ENCODE measurements at regions not wholly inside any gene's neighbourhood (a gene's known extent, or its start where the extent isn't known, plus 50 kb on each side); places are given as distances from the start of the nearest gene placed in this dataset.

- Histone ChIP-seq H3K36me3 (no peaks in the 10 kb centered on the region), H3K4me2 (no peak overlapping the region), H3K4me3 (no peak overlapping the region), H3K9me3 (no peaks in the 10 kb centered on the region), H3K9ac (no peak overlapping the region), H3K27ac (no peak overlapping the region), H3K4me1 (no peaks in the 10 kb centered on the region), H3K27me3 (no peaks in the 10 kb centered on the region), H4K20me1 (no peaks in the 10 kb centered on the region)
- TF ChIP-seq Cebpa-rat (IDR thresholded peaks at IDR 0.05): no peak
These were observed 1196.8 kb upstream of the PHF14 start for GRCh38 chr7:9776900-9777299.

GRCh38 chr7:9778367-9778766, 1195.3 kb upstream of the PHF14 start:
- H3K27me3 ChIP-seq: no peaks in the 10 kb centered on the region
- H3K4me3 ChIP-seq: no peak overlapping the region
- H3K4me2 ChIP-seq: no peak overlapping the region
- no peaks in the 10 kb centered on the region for H3K4me1 ChIP-seq
- no peak for TF ChIP-seq Cebpa-rat (IDR thresholded peaks at IDR 0.05)
- no peaks in the 10 kb centered on the region for H3K9me3 ChIP-seq
- H3K9ac ChIP-seq: no peak overlapping the region
- H3K36me3 ChIP-seq: no peaks in the 10 kb centered on the region
- no peaks in the 10 kb centered on the region for H4K20me1 ChIP-seq
- no peak overlapping the region for H3K27ac ChIP-seq

GRCh38 chr7:9781710-9782109, 1192.0 kb upstream of the PHF14 start:
- no peak overlapping the region for H3K4me3 ChIP-seq
- no peaks in the 10 kb centered on the region for H4K20me1 ChIP-seq
- H3K9me3 ChIP-seq: no peaks in the 10 kb centered on the region
- H3K27me3 ChIP-seq: no peaks in the 10 kb centered on the region
- no peak overlapping the region for H3K4me2 ChIP-seq
- no peak overlapping the region for H3K9ac ChIP-seq
- H3K4me1 ChIP-seq: no peaks in the 10 kb centered on the region
- TF ChIP-seq Cebpa-rat (IDR thresholded peaks at IDR 0.05): no peak
- H3K36me3 ChIP-seq: no peaks in the 10 kb centered on the region
- no peak overlapping the region for H3K27ac ChIP-seq

- no peak overlapping the region for H3K27ac ChIP-seq
- no peak for TF ChIP-seq Cebpa-rat (IDR thresholded peaks at IDR 0.05)
- H4K20me1 ChIP-seq: no peaks in the 10 kb centered on the region
- no peaks in the 10 kb centered on the region for H3K4me1 ChIP-seq
- H3K9me3 ChIP-seq: no peaks in the 10 kb centered on the region
- H3K4me2 ChIP-seq: no peak overlapping the region
- no peak overlapping the region for H3K4me3 ChIP-seq
- no peak overlapping the region for H3K9ac ChIP-seq
- H3K27me3 ChIP-seq: no peaks in the 10 kb centered on the region
- H3K36me3 ChIP-seq: no peaks in the 10 kb centered on the region
These were observed 1191.4 kb upstream of the PHF14 start for GRCh38 chr7:9782275-9782674.

GRCh38 chr7:9785211-9785610, 1188.5 kb upstream of the PHF14 start:
- H3K27me3 ChIP-seq: no peaks in the 10 kb centered on the region
- no peak overlapping the region for H3K9ac ChIP-seq
- H3K4me1 ChIP-seq: no peaks in the 10 kb centered on the region
- H3K36me3 ChIP-seq: no peaks in the 10 kb centered on the region
- H3K4me2 ChIP-seq: no peak overlapping the region
- no peak overlapping the region for H3K27ac ChIP-seq
- no peak overlapping the region for H3K4me3 ChIP-seq
- H4K20me1 ChIP-seq: no peaks in the 10 kb centered on the region
- TF ChIP-seq Cebpa-rat (IDR thresholded peaks at IDR 0.05): no peak
- H3K9me3 ChIP-seq: no peaks in the 10 kb centered on the region

- Histone ChIP-seq H3K4me1 (no peaks in the 10 kb centered on the region), H4K20me1 (no peaks in the 10 kb centered on the region), H3K4me3 (no peak overlapping the region), H3K27me3 (no peaks in the 10 kb centered on the region), H3K9ac (no peak overlapping the region), H3K4me2 (no peak overlapping the region), H3K36me3 (no peaks in the 10 kb centered on the region), H3K27ac (no peak overlapping the region), H3K9me3 (no peaks in the 10 kb centered on the region)
- no peak for TF ChIP-seq Cebpa-rat (IDR thresholded peaks at IDR 0.05)
These were observed 1177.4 kb upstream of the PHF14 start for GRCh38 chr7:9796241-9796640.

- Histone ChIP-seq H3K4me2 (no peak overlapping the region), H4K20me1 (no peaks in the 10 kb centered on the region), H3K27me3 (no peaks in the 10 kb centered on the region), H3K9me3 (no peaks in the 10 kb centered on the region), H3K4me1 (no peaks in the 10 kb centered on the region), H3K9ac (no peak overlapping the region), H3K36me3 (no peaks in the 10 kb centered on the region), H3K4me3 (no peak overlapping the region), H3K27ac (no peak overlapping the region)
- TF ChIP-seq Cebpa-rat (IDR thresholded peaks at IDR 0.05): no peak
These were observed 1151.0 kb upstream of the PHF14 start for GRCh38 chr7:9822458-9823290.

GRCh38 chr7:9835199-9835598, 1138.5 kb upstream of the PHF14 start:
- TF ChIP-seq Cebpa-rat (IDR thresholded peaks at IDR 0.05): no peak
- Histone ChIP-seq H3K9me3 (no peaks in the 10 kb centered on the region), H3K4me3 (no peak overlapping the region), H3K4me1 (no peaks in the 10 kb centered on the region), H3K36me3 (no peaks in the 10 kb centered on the region), H3K27ac (no peak overlapping the region), H3K9ac (no peak overlapping the region), H3K27me3 (no peaks in the 10 kb centered on the region), H4K20me1 (no peaks in the 10 kb centered on the region), H3K4me2 (no peak overlapping the region)

- Histone ChIP-seq H3K9ac (no peak overlapping the region), H3K27me3 (no peaks in the 10 kb centered on the region), H3K4me1 (no peaks in the 10 kb centered on the region), H3K4me2 (no peak overlapping the region), H3K9me3 (no peaks in the 10 kb centered on the region), H3K27ac (no peak overlapping the region), H3K36me3 (no peaks in the 10 kb centered on the region), H4K20me1 (no peaks in the 10 kb centered on the region), H3K4me3 (no peak overlapping the region)
- no peak for TF ChIP-seq Cebpa-rat (IDR thresholded peaks at IDR 0.05)
These were observed 1137.0 kb upstream of the PHF14 start for GRCh38 chr7:9836671-9837070.

GRCh38 chr7:9842301-9842700, 1131.4 kb upstream of the PHF14 start:
- no peak overlapping the region for H3K9ac ChIP-seq

More at GRCh38 chr7:9842301-9842700, 1131.4 kb upstream of the PHF14 start:
- H3K27me3 ChIP-seq: no peaks in the 10 kb centered on the region
- no peaks in the 10 kb centered on the region for H3K36me3 ChIP-seq
- TF ChIP-seq Cebpa-rat (IDR thresholded peaks at IDR 0.05): no peak
- H3K4me1 ChIP-seq: no peaks in the 10 kb centered on the region
- no peaks in the 10 kb centered on the region for H3K9me3 ChIP-seq
- H3K4me2 ChIP-seq: no peak overlapping the region
- H3K27ac ChIP-seq: no peak overlapping the region
- H3K4me3 ChIP-seq: no peak overlapping the region
- no peaks in the 10 kb centered on the region for H4K20me1 ChIP-seq

All from BLaER1 (cell line).